Occipital lobe (tissue), 1 donor: ENCODE measurements at regions not wholly inside any gene's neighbourhood (a gene's known extent, or its start where the extent isn't known, plus 50 kb on each side); places are given as distances from the start of the nearest gene placed in this dataset.

Source experiments
- DNase-seq: peaks from one replicate; lab custom pipeline; 2025; lab: John Stamatoyannopoulos, UW

GRCh38 chr22:48951836-48952235, 875.8 kb downstream of the BRD1 start:
- DNase-seq = no peak

DNA sequence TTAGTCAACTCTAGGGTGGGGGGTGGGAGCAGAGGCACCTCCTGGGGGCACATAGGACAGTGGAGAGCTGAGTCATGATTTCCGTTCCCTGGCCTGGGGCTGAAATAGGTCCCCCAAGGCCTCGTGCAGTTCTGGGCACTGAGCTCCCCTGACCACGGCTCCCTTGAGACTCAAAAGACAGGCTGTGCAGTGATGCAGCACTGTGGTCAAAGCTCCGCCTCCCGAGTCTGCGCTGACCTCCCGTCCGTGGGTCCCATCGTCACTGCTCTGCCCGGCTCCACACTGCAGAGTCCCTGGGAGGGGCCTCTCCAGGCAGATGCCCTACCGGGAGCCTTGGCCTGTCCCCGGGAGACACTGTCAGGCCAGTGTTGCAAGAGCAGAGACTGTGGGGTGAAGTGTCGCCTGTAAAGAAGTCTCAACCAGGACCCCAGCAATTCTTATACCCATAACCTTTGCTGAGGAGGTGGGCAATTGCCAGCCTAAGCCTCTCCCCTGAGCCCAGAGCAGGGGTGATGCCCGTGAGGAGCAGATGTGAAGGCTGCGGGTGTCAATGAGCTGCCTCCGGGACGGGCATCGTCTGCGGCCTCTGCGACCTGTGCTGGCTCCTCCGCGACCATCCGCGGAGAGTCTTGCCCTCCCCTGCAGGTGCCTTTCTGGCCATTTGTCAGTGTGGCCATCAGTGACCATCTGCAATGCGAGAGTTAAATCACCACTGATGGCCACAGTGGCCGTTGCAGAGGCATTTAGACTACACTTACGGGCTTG, 877.3 kb downstream of the BRD1 start:
- no peak for DNase-seq

DNA sequence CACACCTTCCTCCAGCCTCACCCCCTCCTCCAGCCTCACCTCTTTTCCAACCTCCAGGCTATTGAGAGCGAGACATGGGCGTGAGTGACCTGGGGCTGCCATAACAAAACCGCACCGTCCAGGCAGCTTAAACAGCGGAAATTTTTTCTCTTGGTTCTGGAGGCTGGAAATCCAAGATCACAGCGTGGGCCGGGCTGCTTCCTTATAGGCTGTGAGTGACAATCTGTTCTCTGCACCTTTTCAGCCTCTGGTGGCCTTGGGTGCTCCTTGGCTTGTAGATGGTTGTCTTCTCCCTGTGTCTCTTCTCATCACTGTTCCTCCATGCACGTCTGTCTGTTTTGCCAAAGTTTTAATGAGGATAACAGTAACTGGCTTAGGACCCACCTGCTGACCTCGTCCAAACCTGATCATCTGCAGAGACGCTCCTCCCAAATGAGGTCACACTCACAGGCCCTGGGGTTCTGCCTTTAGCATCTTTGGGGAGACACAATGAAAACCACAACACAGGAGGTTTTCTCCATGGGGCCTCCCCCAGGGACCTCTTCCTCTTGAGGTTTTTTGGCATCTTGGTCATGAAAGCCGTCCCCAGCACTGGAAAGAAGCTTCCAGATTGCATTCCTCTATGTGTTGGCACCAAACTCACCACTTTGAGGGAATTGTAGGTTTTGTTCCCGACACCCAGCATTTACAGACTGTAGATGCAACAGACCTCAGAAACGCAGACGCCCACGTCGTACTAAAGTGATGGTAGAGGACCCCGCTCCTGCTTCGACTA, 878.1 kb downstream of the BRD1 start:
- no peak for DNase-seq

DNA sequence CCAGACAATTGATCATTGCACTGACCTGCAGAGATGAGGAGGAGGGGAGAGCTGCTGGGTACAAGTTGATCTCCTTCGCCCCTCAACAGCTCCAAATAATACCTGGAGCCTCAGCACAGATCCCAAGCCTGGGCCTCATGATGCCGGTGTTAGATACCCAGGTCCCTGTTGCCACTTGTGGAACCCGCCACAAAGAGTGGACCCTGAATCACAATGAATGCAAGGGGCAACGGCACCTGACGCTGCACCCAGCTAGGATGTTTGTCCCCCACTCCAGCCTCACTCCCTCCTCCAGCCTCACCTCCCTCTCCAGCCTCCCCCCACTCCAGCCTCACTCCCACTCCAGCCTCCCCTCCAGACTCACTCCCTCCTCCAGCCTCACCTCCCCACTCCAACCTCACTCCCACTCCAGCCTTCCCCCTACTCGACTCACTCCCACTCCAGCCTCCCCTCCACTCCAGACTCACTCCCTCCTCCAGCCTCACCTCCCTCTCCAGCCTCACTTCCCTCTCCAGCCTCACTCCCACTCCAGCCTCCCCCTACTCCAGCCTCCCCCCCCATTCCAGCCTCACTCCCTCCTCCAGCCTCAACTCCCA, 879.0 kb downstream of the BRD1 start:
- DNase-seq = no peak

- DNase-seq = no peak
Observed at GRCh38 chr22:48947636-48948035, 880.0 kb downstream of the BRD1 start.

GRCh38 chr22:48945621-48946458, 881.8 kb downstream of the BRD1 start:
- DNase-seq = no peak

DNA sequence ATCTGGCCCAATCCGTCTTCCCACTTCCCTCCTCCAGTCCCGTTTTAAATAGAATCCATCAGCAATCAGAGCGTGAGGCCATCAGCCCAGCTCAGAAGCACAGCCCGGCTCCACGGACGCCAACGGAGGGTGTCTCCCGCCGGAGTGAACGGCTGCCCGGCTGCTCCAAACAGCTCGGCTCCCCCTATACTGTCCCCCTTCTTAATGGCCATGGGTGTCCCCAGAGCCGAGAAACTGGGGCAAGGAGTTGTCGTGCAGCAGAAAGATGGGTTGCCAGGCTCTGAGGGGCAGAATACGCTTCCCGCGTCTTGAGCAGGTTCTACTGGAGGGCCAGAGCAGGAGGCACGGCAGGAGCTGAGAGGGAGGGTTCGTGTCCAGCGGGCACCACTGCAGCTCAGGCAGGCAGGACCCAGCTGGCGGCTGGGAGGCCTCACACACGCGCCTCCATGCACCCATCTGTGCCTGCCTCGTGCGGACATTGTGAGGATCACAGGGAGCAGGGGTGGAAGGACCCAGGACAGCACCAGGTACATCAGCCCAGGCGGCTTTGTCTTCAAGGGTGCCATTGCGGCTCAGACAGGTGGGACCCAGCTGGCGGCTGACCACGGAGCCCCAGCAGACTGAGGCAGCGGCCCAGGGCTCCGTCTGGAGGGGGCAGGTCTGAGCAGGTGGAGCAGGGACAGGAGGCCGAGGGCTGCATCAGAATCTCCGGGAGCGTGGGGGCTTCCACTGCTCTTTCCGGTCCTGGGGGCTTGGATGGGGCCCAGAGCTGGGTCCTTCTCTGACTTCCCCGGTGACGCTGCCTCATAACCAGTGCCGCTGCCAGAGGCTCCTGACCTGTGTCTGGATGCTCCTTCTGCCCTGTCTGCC, 882.7 kb downstream of the BRD1 start:
- no peak for DNase-seq

DNA sequence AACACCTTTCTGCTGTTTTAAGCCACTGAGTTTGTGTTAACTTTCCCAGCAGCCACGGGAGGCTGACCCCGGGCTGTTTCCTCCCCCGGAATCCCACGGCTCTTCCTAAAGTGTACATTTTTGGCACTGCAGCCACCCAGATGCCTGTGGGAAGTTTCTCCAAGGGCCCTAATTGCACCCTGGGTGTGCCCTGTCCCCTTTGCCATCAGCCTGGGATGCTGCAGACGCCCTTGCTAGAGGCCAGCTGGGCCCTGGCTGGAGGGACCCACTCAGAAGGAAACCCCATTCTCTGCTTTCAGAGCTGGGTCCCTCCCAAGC, 883.3 kb downstream of the BRD1 start:
- no peak for DNase-seq

DNA sequence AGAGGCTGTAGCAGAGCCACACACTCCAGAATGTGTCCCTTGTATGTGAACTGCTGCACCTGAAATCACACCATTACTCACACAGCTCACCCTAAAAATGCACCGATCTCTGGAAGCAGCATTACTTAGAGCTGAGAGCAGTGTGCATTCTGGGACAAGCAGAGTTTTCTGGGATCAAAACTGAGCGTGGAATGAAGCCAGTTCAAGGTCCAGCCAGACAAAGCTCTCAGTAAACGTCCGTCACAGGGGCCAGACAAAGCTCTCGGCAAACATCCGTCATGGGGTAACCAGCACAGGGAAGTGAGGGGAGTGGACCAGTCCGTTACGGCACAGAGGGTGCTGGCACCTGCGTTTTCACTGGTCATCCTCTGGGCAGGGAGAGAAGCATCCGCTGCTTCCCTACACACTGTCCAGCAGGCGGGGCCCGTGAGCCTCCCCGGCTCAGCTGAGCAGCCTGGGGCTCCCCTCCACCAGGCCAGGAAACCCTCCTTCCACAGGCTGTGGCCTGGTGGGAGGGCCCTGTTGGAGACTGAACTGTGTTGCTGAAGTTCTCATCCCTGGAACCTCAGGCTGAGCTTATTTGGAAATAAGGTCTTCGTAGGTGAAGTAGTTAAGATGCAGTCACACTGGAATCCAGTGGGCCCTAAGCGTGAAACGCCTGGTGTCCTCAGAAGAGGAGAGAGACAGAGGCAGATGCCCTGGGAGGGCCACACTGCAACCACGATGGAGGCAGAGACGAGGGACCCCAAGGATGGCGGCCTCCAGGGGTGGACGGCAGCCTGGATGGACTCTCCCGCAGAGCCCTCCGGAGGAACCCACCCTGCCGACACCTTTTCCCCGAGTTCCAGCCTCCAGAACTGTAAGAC, 883.9 kb downstream of the BRD1 start:
- no peak for DNase-seq

DNA sequence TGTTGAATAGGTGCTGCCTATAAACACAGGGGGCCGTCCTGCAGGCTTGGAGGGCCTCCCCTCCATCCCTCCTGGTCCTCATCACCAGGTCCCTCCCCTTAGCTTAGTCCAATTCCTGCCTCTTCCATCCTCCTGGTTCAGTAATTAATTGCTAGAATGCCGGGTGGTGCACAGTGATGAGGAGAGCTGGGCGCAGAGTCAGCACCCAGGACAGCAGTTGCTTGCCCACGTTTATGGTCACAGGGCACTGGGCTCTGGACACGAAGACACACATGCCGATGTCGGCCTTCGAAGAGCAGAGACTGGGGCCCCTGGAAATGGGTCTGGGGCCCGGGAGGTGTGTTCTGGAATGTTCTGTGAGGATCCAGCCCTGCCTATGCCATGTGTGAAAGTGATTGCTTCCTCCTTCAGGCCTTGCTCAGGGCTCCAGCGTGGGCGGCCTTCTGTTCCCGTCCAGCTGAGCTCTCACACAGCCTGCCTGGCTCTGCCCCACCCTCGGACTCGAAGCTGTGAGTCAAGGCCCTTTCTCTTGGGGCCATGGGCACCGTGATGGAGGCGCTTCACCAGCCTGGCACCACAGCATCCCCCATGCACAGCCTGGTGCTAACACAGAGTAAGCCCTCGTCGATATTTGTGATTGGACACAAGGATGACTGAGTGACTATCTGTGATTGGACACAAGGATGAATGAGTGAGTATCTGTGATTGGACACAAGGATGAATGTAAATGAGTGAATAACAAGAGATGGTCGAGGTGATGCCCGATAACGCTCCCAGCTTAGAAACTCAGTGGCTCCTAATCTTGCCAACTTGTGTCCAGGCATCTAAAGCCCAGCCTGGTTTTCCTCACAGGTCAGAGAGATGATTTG, 884.7 kb downstream of the BRD1 start:
- no peak for DNase-seq

DNA sequence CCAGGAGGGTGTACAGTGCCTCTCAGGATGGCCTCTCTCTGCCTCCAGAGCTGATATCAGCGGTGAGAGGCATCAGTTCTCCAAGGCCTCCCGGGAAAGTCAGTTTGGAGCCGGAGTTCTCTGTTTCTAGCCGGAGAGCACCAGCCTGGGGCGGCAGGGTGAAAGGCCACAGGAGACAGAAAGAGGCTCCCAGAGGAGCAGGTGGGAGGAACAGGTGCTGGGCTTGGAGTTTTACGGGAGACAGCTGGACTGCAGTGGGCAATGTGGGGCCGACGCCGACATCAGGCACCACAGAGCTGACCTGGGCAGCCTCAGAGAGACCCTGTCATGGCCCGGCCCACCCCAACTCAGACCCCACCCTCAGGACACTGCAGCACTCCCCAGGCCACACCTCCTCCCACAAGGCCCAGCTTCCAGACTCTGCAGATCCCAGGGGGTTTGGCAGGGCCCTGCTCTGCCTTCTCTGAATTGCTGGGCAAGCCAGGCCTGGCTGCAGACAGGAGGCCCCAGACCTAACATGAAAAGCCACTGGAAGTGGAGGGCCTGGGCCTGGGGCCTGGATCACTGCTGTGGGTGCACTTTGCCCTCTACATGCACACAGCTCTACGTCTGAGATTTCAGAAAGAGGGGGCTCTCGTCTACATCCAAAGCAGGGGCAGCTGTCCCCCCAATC, 885.6 kb downstream of the BRD1 start:
- DNase-seq = no peak

GRCh38 chr22:48941033-48941902, 886.4 kb downstream of the BRD1 start:
- DNase-seq = no peak

- no peak for DNase-seq
Observed at GRCh38 chr22:48940266-48941032, 887.2 kb downstream of the BRD1 start.

DNA sequence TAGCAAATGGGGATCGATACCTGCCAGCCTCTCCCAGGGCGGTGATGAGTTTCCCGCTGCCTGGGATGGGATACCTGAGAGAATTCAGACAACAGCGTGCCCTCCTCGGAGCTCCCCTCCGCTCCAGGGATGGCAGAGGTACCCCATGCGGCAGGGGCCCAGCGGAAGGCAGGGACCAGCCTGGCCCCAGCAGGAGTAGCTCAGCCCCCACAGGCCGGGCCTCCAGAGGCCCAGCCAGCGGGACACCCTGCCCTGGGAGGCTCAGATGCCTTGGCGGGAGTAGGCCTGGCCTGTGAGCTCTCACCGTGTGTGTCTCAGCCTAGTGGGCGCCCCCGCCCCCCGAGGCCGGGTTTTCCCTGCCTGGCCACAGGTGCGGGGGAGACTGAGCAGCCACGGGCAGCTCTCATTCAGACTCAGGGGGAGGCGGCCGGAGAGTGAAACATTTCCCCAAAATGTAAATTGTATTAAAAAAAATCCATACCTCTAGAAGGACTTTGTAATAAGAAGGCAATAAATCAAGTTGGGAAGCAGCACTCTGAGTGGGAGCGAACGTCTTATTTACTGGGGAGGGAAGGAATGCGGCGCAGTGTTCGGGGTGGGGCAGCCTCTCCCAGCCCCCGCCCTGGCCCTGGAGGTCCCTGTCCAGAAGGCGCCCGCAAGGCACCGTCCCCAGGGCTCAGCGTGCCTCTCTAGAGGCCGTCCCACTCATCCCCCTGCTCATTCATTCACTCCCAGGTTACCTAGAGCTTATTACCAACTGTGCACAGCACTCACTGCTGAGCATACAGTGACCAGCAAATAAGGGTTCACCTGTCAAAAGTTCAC, 888.0 kb downstream of the BRD1 start:
- DNase-seq = no peak

GRCh38 chr22:48938741-48939140, 888.9 kb downstream of the BRD1 start:
- no peak for DNase-seq
